Activated CD8-positive, alpha-beta memory T cell treated with anti-CD3 and anti-CD28 coated beads, Interleukin-2, amount 10 ng/mL, durations not matched to agents 7 days and 5 days (primary cell): ENCODE measurements at regions not wholly inside any gene's neighbourhood (a gene's known extent, or its start where the extent isn't known, plus 50 kb on each side); places are given as distances from the start of the nearest gene placed in this dataset.

ENCODE experiments used
- ATAC-seq: fragments of 150-1000 bp; cut with Tn5 transposase; one replicate; pipeline ENCODE4 v1.10.0; 2021; ENCODE audit warnings: moderate library complexity
- CTCF ChIA-PET: fragments of 350-600 bp; sonication (Branson Sonifier 250); formaldehyde crosslinking; loops from one replicate; lab custom pipeline; 2021; ENCODE audit warnings: antibody characterized with exemption; lab: Charles Lee
- DNase-seq: peaks from one replicate; pipeline ENCODE4 v3.0.0-alpha.2; 2020
- H3K27ac Mint-ChIP-seq: one replicate; pipeline ENCODE4 v1.8.0; 2021; ENCODE audit warnings: mild to moderate bottlenecking, mixed read lengths
- H3K27me3 Mint-ChIP-seq: one replicate; pipeline ENCODE4 v1.8.0; 2021; ENCODE audit warnings: mixed read lengths
- H3K36me3 Mint-ChIP-seq: one replicate; pipeline ENCODE4 v1.8.0; 2021; ENCODE audit warnings: mild to moderate bottlenecking, mixed read lengths
- H3K4me1 Mint-ChIP-seq: one replicate; pipeline ENCODE4 v1.8.0; 2021; ENCODE audit warnings: mixed read lengths
- H3K4me3 Mint-ChIP-seq: one replicate; pipeline ENCODE4 v1.8.0; 2021; ENCODE audit warnings: mild to moderate bottlenecking, moderate library complexity, mixed read lengths
- H3K9me3 Mint-ChIP-seq: one replicate; pipeline ENCODE4 v1.8.0; 2022; ENCODE audit warnings: low read depth, mixed read lengths

DNA sequence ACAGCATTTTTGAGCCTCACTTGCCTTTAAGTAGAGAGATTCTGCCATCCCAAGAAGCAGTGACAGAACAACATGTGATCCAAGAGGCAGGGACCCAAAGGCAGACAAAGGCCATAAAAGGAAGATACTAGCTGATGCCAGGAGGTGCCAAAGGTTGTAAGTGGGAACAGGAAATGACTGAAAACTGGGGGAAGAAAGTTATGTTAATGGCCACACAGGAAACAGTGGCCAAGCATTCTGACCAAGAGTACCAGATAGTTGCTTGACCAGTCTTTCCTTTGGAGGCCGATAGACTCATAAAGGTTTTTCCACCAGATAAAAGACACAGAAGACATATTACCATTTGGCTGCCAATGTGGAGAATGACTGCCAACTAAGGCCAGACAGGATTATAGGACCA lies 274.5 kb upstream of the PEX5L start:
- H3K27me3 Mint-ChIP-seq, result no peaks in the 10 kb centered on the region
- H3K4me3 Mint-ChIP-seq, result no peak overlapping the region
- DNase-seq (no peak), ATAC-seq (no peak)
- CTCF ChIA-PET, result no interaction called here
- H3K9me3 Mint-ChIP-seq, result no peaks in the 10 kb centered on the region
- H3K27ac Mint-ChIP-seq, result no peak overlapping the region
- no peaks in the 10 kb centered on the region for H3K36me3 Mint-ChIP-seq
- H3K4me1 Mint-ChIP-seq, result peaks cover 6% of the 10 kb centered on the region

DNA sequence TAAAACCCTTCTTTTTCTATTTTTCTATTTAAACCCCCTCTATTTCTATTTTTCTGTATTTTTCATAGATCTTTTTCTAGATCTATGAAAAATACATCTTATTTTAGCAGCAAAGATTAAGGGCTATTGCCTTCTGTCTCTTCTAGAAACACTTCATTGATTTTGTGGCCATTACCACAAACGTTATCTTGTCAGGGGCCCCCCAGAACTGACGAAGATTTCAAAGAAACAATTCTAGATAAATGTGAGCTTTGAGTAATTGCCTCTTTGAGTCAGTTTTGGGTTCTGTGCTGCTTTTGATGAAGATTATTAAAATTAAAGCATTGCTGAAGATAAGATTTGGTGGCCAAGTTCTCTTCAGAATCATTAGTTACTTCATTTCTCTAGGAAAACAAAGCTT lies 279.6 kb upstream of the PEX5L start:
- Mint-ChIP-seq H3K4me3 (no peak overlapping the region), H3K36me3 (no peaks in the 10 kb centered on the region), H3K27ac (no peak overlapping the region), H3K9me3 (no peaks in the 10 kb centered on the region), H3K4me1 (peaks cover 2% of the 10 kb centered on the region), H3K27me3 (no peaks in the 10 kb centered on the region)
- CTCF ChIA-PET, result no interaction called here
- no peak for ATAC-seq
- no peak for DNase-seq

DNA sequence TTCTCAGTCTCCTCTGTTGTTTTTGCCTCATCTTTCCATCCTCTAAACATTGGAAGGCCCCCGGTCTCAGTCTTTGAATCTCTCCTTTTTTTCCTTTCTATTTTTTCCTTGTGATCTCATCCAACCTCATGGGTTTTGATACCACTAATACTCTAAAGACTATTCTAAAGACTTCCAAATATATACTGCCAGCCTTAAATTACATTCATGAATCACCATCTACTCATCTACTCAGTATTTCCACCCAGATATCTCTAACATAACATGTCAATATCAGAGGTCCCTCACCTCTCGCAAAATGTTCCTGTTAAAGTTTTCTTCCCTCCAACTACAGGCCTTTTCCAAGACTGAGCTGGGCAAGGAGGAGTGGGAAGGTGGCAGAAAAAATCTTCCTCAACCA lies 282.5 kb upstream of the TTC14 start:
- peaks cover 2% of the 10 kb centered on the region for H3K4me1 Mint-ChIP-seq
- H3K36me3 Mint-ChIP-seq, result no peaks in the 10 kb centered on the region
- H3K4me3 Mint-ChIP-seq, result no peak overlapping the region
- no peaks in the 10 kb centered on the region for H3K9me3 Mint-ChIP-seq
- no peak overlapping the region for H3K27ac Mint-ChIP-seq
- H3K27me3 Mint-ChIP-seq, result no peaks in the 10 kb centered on the region
- CTCF ChIA-PET, result no interaction called here
- no peak for ATAC-seq
- DNase-seq, result no peak

DNA sequence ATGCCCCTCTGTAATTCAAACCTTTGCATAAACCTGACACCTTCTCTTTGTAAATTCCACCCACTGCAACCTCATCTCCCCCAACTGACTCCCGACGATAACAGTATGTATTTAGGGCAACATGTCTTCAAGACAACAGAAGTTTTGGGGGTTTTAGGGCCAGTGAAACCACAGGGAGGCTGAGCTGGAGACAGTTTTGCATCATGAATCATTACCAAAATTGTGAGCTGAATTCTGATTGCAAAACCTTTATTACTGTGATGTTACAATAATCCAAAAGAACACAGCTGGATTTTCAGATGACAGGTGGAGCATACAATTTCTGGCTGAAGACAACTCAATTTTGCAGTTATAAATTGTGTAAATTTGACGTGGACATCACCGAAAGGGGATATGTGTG lies 281.3 kb upstream of the TTC14 start:
- Mint-ChIP-seq H3K4me1 (peaks cover 2% of the 10 kb centered on the region), H3K36me3 (no peaks in the 10 kb centered on the region), H3K4me3 (no peak overlapping the region), H3K27me3 (no peaks in the 10 kb centered on the region), H3K9me3 (no peaks in the 10 kb centered on the region), H3K27ac (no peak overlapping the region)
- ATAC-seq (no peak), DNase-seq (no peak)
- CTCF ChIA-PET, result no interaction called here

DNA sequence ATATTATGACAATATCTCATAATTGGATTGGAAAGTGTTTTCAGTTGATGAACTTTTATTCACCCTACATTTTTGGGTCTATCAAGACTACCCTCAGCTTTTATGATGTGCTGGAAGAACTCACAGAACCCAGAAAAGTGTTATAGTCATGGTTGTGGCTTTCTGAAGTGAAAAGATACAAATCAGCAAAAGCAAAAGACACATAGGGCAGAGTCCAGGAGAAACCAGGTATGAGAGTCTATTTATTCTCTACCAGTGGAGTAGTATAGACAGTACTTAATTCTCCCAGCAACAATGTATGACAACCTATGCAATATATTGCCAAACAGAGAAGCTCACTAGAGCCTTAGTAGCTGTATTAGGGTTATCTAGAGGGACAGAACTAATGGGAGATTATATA lies 280.4 kb upstream of the TTC14 start:
- H3K4me1 Mint-ChIP-seq, result peaks cover 9% of the 10 kb centered on the region
- no peak overlapping the region for H3K4me3 Mint-ChIP-seq
- no peaks in the 10 kb centered on the region for H3K36me3 Mint-ChIP-seq
- DNase-seq, result no peak
- no peaks in the 10 kb centered on the region for H3K27me3 Mint-ChIP-seq
- H3K9me3 Mint-ChIP-seq, result no peaks in the 10 kb centered on the region
- H3K27ac Mint-ChIP-seq, result no peak overlapping the region
- ATAC-seq, result no peak
- CTCF ChIA-PET, result no interaction called here

DNA sequence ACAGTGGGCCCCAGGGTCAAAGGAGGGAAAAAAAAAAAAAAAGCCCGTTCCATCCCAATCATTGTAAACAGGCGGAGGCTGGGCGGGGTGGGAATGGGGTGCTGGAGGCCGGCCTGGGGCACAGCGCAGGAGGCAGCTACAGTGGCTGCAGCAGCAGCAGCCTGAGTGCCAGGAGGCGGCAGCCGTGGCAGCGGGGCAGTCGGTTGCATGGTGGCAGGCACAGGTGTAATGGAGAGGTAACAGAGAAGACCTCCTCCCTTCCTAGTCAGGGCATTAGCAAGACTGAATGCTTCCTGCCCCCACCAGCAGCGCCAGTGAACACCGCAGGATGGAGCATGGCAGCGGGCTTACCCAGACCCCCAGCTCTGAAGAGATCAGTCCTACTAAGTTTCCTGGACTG lies 279.1 kb upstream of the TTC14 start:
- ATAC-seq (no peak), DNase-seq (no peak)
- CTCF ChIA-PET, result no interaction called here
- Mint-ChIP-seq H3K9me3 (no peaks in the 10 kb centered on the region), H3K27ac (no peak overlapping the region), H3K36me3 (no peaks in the 10 kb centered on the region), H3K4me3 (no peak overlapping the region), H3K4me1 (peaks cover 14% of the 10 kb centered on the region), H3K27me3 (no peaks in the 10 kb centered on the region)

DNA sequence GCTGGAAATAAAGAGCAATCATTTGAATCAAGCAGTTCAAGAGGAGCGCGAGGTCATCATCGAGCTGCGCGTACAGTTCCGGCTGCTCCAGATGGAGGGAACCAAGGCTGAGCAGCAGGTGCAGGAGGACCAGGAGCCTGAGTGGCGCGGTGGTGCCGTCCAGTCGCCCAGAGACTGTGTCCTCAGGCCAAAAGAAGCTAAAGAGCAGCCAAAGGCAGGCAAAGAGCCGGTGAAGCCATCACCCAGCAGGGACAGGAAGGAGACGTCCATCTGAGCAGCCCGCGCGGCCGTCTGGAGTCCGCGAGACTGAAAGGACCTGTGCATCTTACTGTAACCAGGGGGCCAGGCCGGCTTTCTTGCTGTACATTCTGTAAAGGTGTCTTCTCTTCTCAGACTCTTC lies 277.2 kb upstream of the TTC14 start:
- no peaks in the 10 kb centered on the region for H3K27me3 Mint-ChIP-seq
- CTCF ChIA-PET, result no interaction called here

DNA sequence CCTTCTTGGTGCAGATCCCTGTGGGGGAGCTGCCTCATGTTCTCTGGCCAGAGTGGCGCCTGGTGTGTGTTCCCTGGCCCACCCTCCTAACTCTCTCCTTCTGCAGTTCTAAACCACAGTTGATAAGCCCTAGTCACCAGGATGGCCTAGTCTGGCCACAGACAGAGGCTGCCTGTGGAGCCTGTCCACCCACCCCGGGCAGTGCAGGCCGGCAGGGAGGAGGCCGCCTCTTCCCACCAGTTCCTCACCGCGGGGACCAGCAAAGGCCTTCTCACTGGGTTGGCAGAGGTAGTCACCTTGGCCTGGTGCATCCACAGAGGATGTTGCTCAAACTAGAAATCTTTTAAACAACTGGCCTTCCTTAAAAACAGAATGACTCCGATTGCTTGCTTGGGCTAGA lies 276.4 kb upstream of the TTC14 start:
- Mint-ChIP-seq H3K4me1 (peaks cover 27% of the 10 kb centered on the region), H3K36me3 (no peaks in the 10 kb centered on the region)
- CTCF ChIA-PET, result no interaction called here

More for the DNA sequence above, 277.2 kb upstream of the TTC14 start:
- Mint-ChIP-seq H3K4me3 (no peak overlapping the region), H3K27ac (no peak overlapping the region), H3K36me3 (no peaks in the 10 kb centered on the region), H3K4me1 (peaks cover 23% of the 10 kb centered on the region), H3K9me3 (no peaks in the 10 kb centered on the region)
- no peak for ATAC-seq
- DNase-seq, result no peak

DNA sequence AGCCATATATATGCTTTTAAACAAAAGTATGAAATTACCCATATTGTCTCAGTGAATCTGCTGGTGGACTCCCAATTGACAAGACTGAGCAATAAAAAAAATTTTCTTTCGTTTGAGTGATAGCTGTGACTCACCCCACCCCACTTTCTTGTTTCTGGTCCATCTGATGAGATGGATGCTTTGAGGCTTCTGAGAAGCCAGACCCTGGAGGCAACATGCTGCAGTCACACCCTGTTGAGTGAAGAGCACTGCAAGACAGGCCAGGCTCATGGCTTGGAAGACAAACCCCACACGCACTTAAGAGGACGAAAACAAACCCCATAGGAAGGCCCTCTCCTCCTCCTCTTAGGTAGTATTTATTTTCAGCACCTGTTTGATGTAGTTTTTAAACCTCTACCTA lies 276.0 kb upstream of the TTC14 start:
- CTCF ChIA-PET, result no interaction called here
- DNase-seq (no peak), ATAC-seq (no peak)
- peaks cover 27% of the 10 kb centered on the region for H3K4me1 Mint-ChIP-seq
- H3K36me3 Mint-ChIP-seq, result no peaks in the 10 kb centered on the region
- no peak overlapping the region for H3K27ac Mint-ChIP-seq
- no peaks in the 10 kb centered on the region for H3K27me3 Mint-ChIP-seq
- H3K9me3 Mint-ChIP-seq, result no peaks in the 10 kb centered on the region
- H3K4me3 Mint-ChIP-seq, result no peak overlapping the region

More for the DNA sequence above, 276.4 kb upstream of the TTC14 start:
- Mint-ChIP-seq H3K27me3 (no peaks in the 10 kb centered on the region), H3K9me3 (no peaks in the 10 kb centered on the region), H3K4me3 (no peak overlapping the region), H3K27ac (no peak overlapping the region)
- DNase-seq (no peak), ATAC-seq (no peak)

DNA sequence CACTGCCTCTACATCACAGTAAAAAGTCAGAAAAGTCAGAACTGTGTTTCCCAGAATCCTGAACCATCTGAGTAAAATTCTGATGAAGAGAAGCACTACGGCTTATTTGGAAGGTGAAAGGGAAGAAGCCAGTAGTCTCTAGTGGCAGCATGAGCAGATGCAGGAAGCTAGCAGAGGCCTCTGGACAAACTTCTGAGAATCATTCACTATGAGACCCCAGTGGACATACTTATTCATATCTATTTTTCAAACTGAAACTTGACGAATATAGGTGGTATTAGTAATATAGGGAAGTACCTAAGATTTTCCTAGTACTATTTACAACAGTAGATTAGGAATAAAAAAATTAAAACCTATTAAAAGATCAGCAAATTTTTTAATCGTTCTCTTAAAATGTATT lies 272.8 kb upstream of the TTC14 start:
- DNase-seq (no peak), ATAC-seq (peak; percentile 82)
- CTCF ChIA-PET, result no interaction called here
- Mint-ChIP-seq H3K4me3 (peak overlapping the region; percentile 26), H3K9me3 (peaks cover 7% of the 10 kb centered on the region), H3K27me3 (no peaks in the 10 kb centered on the region), H3K36me3 (peaks cover 16% of the 10 kb centered on the region), H3K4me1 (peaks cover 25% of the 10 kb centered on the region), H3K27ac (peak overlapping the region; percentile 77)

DNA sequence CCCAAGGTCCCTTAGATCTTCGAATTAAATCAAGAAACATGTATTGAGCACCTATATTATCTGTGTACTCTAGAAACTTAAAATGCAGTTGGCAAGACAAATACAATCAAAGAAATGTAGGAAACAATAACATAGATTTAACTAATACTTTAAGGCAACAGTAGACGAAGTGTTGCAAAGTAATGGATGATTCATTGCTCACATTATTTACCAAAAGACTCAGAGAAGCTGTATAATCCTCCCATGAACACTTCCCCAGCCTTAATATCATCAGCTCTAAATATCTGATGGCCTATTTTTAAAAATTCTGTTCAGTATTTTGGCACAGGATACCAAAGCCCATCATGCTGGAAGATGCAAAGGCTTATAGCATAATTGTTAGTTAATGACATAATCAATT lies 272.1 kb upstream of the TTC14 start:
- Mint-ChIP-seq H3K27me3 (no peaks in the 10 kb centered on the region), H3K4me3 (no peak overlapping the region), H3K9me3 (peaks cover 7% of the 10 kb centered on the region), H3K36me3 (peaks cover 16% of the 10 kb centered on the region), H3K27ac (no peak overlapping the region), H3K4me1 (peaks cover 25% of the 10 kb centered on the region)
- ATAC-seq, result no peak
- DNase-seq, result no peak
- CTCF ChIA-PET, result interaction anchor here (1.3 kb wide), 1 partner anchor 273 kb away, joined by 3 read pairs; no protein-coding TSS in a partner anchor

DNA sequence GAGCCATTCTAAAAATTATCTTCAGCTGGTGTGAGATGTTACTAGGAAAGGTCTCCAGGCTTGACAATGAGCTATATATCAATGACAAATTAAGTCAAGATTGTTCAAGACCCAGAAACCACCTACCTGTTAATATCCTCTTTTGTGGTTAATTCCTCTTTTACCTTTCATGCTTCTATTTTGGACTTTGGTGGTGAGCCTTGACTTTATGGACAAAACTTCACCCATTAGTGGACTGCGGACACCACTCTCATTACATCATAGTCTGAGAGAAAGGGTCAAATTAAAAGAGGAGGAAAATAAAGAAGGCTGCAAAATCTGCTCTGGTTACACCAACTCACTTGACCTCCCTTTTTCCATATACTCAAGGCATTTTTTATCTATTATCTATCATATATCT lies 271.5 kb upstream of the TTC14 start:
- Mint-ChIP-seq H3K27me3 (no peaks in the 10 kb centered on the region), H3K36me3 (peaks cover 16% of the 10 kb centered on the region), H3K9me3 (peaks cover 7% of the 10 kb centered on the region), H3K4me1 (peaks cover 25% of the 10 kb centered on the region), H3K4me3 (no peak overlapping the region), H3K27ac (no peak overlapping the region)
- no peak for ATAC-seq
- CTCF ChIA-PET, result interaction anchor here (1.3 kb wide), 1 partner anchor 272 kb away, joined by 3 read pairs; no protein-coding TSS in a partner anchor
- no peak for DNase-seq

DNA sequence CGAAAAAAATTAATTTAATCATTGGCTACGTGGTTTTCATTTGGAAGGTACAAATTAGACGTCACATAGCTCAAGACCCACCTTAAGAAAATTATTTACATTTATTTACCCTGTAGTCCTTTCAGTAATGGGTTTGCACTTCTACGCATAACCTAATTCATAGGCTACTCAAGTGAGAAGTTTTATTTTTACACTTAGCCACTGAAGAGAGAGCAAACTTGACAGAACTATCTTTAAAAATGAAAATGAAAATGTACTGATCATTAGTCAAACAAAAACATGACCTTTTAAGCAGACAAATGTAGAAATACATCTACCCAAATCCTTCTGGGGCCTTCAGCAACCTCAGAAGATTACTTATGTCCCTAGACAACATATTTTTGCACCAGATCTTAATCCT lies 269.4 kb upstream of the TTC14 start:
- H3K4me3 Mint-ChIP-seq, result no peak overlapping the region
- ATAC-seq, result no peak
- H3K9me3 Mint-ChIP-seq, result peaks cover 7% of the 10 kb centered on the region
- peak overlapping the region; percentile 32 for H3K27ac Mint-ChIP-seq
- peaks cover 14% of the 10 kb centered on the region for H3K4me1 Mint-ChIP-seq
- H3K27me3 Mint-ChIP-seq, result no peaks in the 10 kb centered on the region
- no peak for DNase-seq
- H3K36me3 Mint-ChIP-seq, result peaks cover 17% of the 10 kb centered on the region
- CTCF ChIA-PET, result no interaction called here

DNA sequence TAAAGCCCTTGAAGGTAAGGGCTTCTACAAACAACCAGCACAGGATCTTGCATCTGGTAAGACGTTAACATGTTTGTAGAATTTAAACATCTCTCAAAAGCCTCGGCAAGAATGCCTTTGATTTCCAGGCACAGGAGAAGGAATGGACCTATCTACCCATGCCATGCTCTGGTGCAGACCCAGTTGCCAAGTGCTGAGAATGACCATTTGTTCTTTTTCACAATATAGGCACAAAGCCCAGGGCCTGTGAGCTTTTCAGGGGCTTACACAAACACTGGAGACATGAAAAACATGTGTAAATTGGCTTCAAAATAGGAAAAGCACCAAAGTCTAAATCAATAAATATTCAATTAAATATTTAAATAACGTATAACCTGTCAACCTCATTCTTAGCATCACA lies 266.9 kb upstream of the TTC14 start:
- Mint-ChIP-seq H3K4me1 (peaks cover 1% of the 10 kb centered on the region), H3K36me3 (peaks cover 17% of the 10 kb centered on the region), H3K4me3 (no peak overlapping the region), H3K27ac (no peak overlapping the region), H3K9me3 (peaks cover 7% of the 10 kb centered on the region), H3K27me3 (no peaks in the 10 kb centered on the region)
- CTCF ChIA-PET, result no interaction called here
- no peak for ATAC-seq
- no peak for DNase-seq

DNA sequence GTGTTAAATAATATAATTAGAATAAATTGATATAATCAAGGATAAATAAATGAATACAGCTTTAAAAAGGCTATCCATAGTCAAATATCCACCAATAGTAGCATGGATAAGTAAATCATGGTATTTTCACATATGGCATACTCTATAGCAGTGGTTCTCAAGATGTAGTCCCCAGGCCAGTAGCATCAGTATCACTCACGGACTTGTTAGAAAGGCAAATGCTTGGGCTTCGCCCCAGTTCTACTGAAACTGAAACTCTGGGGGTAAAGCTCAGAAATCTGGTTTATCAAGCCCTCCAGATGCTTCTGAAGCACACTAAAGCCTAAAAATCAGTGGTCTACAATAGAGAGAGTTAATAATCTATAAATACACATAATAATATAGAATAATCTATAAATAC lies 261.6 kb upstream of the TTC14 start:
- Mint-ChIP-seq H3K4me1 (no peaks in the 10 kb centered on the region), H3K36me3 (peaks cover 5% of the 10 kb centered on the region), H3K27ac (no peak overlapping the region), H3K9me3 (no peaks in the 10 kb centered on the region), H3K4me3 (no peak overlapping the region), H3K27me3 (no peaks in the 10 kb centered on the region)
- CTCF ChIA-PET, result no interaction called here
- DNase-seq (no peak), ATAC-seq (no peak)
